Body of pancreas (tissue), 4 donors: ENCODE measurements at regions not wholly inside any gene's neighbourhood (a gene's known extent, or its start where the extent isn't known, plus 50 kb on each side); places are given as distances from the start of the nearest gene placed in this dataset.

Source experiments
- ATAC-seq: fragments of 150-250 bp; one replicate; pipeline ENCODE4 v1.9.1; 2016
- DNase-seq, 4 donors: peaks; one replicate each; pipeline ENCODE4 v3.0.0-alpha.2; 2019
- H3K27ac ChIP-seq, 4 donors: fragments of 200-600 bp; sonication (generic); 1 replicate in 3 of 4; 2 replicates in 1 of 4; pipeline versions ENCODE4 v1.5.1 to v1.6.1; 2016 to 2019; ENCODE audit warnings: mild to moderate bottlenecking in 1 of 4, mixed read lengths in 1 of 4, moderate library complexity in 1 of 4
- H3K27me3 ChIP-seq, 2 donors: fragments of 200-600 bp; sonication (generic); one replicate each; pipeline ENCODE4 v1.6.0; 2016; ENCODE audit warnings: mild to moderate bottlenecking in 1 of 2
- H3K36me3 ChIP-seq, 2 donors: fragments of 200-600 bp; sonication (generic); replicated peaks in 1 of 2; 2 replicates each; pipeline ENCODE4 v1.5.1; 2016; ENCODE audit warnings: low read depth in 2 of 2; ENCODE audit not compliant: insufficient read depth in 1 of 2
- H3K4me1 ChIP-seq: fragments of 200-600 bp; sonication (generic); one replicate; pipeline ENCODE4 v1.6.0; 2016
- H3K4me3 ChIP-seq, 2 donors: fragments of 200-600 bp; sonication (generic); 1 replicate in 1 of 2; 2 replicates in 1 of 2; pipeline ENCODE4 v1.5.1; 2016 to 2019
- H3K9me3 ChIP-seq, 3 donors: fragments of 200-600 bp; sonication (generic); 1 replicate in 2 of 3; 2 replicates in 1 of 3; pipeline ENCODE4 v1.5.1; 2016
- CTCF ChIP-seq, 7 experiments: fragments of 450-650 bp in 4 of 7; fragments of 200-600 bp in 3 of 7; sonication (generic) in 3 of 7; IDR thresholded peaks; one replicate each; pipeline ENCODE4 v1.5.1; 2016 to 2019; ENCODE audit warnings: antibody characterized with exemption in 7 of 7
- POLR2A ChIP-seq, 3 donors: fragments of 450-650 bp; IDR thresholded peaks; one replicate each; pipeline ENCODE4 v1.6.1; 2016; ENCODE audit warnings: antibody characterized with exemption in 3 of 3, mild to moderate bottlenecking in 2 of 3
- WGBS, 2 donors: methylation state at CpG; one replicate each; pipeline ENCODE4 v1.1.5; 2017; 5-methylcytosine and 5-hydroxymethylcytosine counted together
- intact Hi-C: fragments of 100-400 bp; cut with DNase I; formaldehyde crosslinking; loops from one replicate; pipeline ENCODE4 v1.15.1; 2023

- H3K9me3 ChIP-seq, result no peaks in the 10 kb centered on the region
- 46 to 51% methylated on average over 1 of the region's 1 CpG for WGBS, 2 donors
- H3K27me3 ChIP-seq, result no peaks in the 10 kb centered on the region
- no peaks in the 10 kb centered on the region for H3K36me3 ChIP-seq
- no peaks in the 10 kb centered on the region for H3K4me1 ChIP-seq
- no peak overlapping the region for H3K27ac ChIP-seq
- DNase-seq (no peak), ATAC-seq (no peak)
- intact Hi-C loops, result no loop called here
- no peak for TF ChIP-seq CTCF (IDR thresholded peaks at IDR 0.05)
- no peak for TF ChIP-seq POLR2A (IDR thresholded peaks at IDR 0.05)
- no peak overlapping the region for H3K4me3 ChIP-seq
Measured at GRCh38 chr13:108525827-108526226, 103.6 kb upstream of the MYO16 start.

- H3K27ac ChIP-seq, result no peak overlapping the region
- H3K36me3 ChIP-seq, result no peaks in the 10 kb centered on the region
- DNase-seq (no peak), ATAC-seq (no peak)
- TF ChIP-seq POLR2A (IDR thresholded peaks at IDR 0.05), result no peak
- no peak for TF ChIP-seq CTCF (IDR thresholded peaks at IDR 0.05)
- intact Hi-C loops, result no loop called here
- H3K9me3 ChIP-seq, result no peaks in the 10 kb centered on the region
- no peak overlapping the region for H3K4me3 ChIP-seq
- 59 to 74% methylated on average over 4 of the region's 4 CpGs for WGBS, 2 donors
- no peaks in the 10 kb centered on the region for H3K27me3 ChIP-seq
- no peaks in the 10 kb centered on the region for H3K4me1 ChIP-seq
Measured at GRCh38 chr13:108526286-108526685, 103.1 kb upstream of the MYO16 start.

GRCh38 chr13:108527844-108528243 is 101.6 kb upstream of the MYO16 start:
- no peaks in the 10 kb centered on the region for H3K36me3 ChIP-seq
- DNase-seq, result no peak
- no peak for TF ChIP-seq CTCF (IDR thresholded peaks at IDR 0.05)
- TF ChIP-seq POLR2A (IDR thresholded peaks at IDR 0.05), result no peak
- intact Hi-C loops, result no loop called here
- no peaks in the 10 kb centered on the region for H3K27me3 ChIP-seq
- WGBS, 2 donors, result 0 to 14% methylated on average over 1 of the region's 1 CpG
- H3K9me3 ChIP-seq, result no peaks in the 10 kb centered on the region
- no peak overlapping the region for H3K27ac ChIP-seq
- ATAC-seq, result no peak
- no peak overlapping the region for H3K4me3 ChIP-seq
- H3K4me1 ChIP-seq, result no peaks in the 10 kb centered on the region

- DNase-seq, result no peak
- no peak overlapping the region for H3K4me3 ChIP-seq
- no peaks in the 10 kb centered on the region for H3K36me3 ChIP-seq
- intact Hi-C loops, result no loop called here
- H3K27ac ChIP-seq, result no peak overlapping the region
- WGBS, 2 donors, result 0 to 6% methylated on average over 1 of the region's 2 CpGs
- no peaks in the 10 kb centered on the region for H3K27me3 ChIP-seq
- TF ChIP-seq CTCF (IDR thresholded peaks at IDR 0.05) (no peak), POLR2A (IDR thresholded peaks at IDR 0.05) (no peak)
- no peak for ATAC-seq
- H3K9me3 ChIP-seq, result no peaks in the 10 kb centered on the region
- no peaks in the 10 kb centered on the region for H3K4me1 ChIP-seq
Measured at GRCh38 chr13:108528303-108528702, 101.1 kb upstream of the MYO16 start.

- intact Hi-C loops, result no loop called here
- Histone ChIP-seq H3K4me1 (no peaks in the 10 kb centered on the region), H3K4me3 (no peak overlapping the region), H3K9me3 (no peaks in the 10 kb centered on the region), H3K36me3 (no peaks in the 10 kb centered on the region), H3K27me3 (no peaks in the 10 kb centered on the region), H3K27ac (no peak overlapping the region)
- no peak for DNase-seq
- no peak for ATAC-seq
- TF ChIP-seq CTCF (IDR thresholded peaks at IDR 0.05) (no peak), POLR2A (IDR thresholded peaks at IDR 0.05) (no peak)
- 34 to 53% methylated on average over 2 of the region's 2 CpGs for WGBS, 2 donors
Measured at GRCh38 chr13:108533842-108534241, 95.6 kb upstream of the MYO16 start.
